HG02798 (cell line): ENCODE measurements at regions not wholly inside any gene's neighbourhood (a gene's known extent, or its start where the extent isn't known, plus 50 kb on each side); places are given as distances from the start of the nearest gene placed in this dataset.

Source experiments
- ATAC-seq: cut with Tn5 transposase; IDR thresholded peaks from one replicate; pipeline ENCODE4 v1.9.1; 2021; ENCODE audit warnings: mild to moderate bottlenecking; ENCODE audit not compliant: unreplicated experiment, poor library complexity

GRCh38 chr17:77720946-77721845 lies 237.3 kb upstream of the TNRC6C start:
- ATAC-seq: no peak

GRCh38 chr17:77721846-77722160 lies 236.7 kb upstream of the TNRC6C start:
- no peak for ATAC-seq

GRCh38 chr17:77722366-77722765 lies 236.1 kb upstream of the TNRC6C start:
- no peak for ATAC-seq

GRCh38 chr17:77723071-77723908 lies 235.2 kb upstream of the TNRC6C start:
- ATAC-seq: no peak

GRCh38 chr17:77723909-77724875 lies 234.3 kb upstream of the TNRC6C start:
- ATAC-seq: no peak

GRCh38 chr17:77724876-77725615 lies 233.5 kb upstream of the TNRC6C start:
- no peak for ATAC-seq

- ATAC-seq: no peak
Measured at GRCh38 chr17:77725846-77726245, 232.7 kb upstream of the TNRC6C start.

- no peak for ATAC-seq
Measured at GRCh38 chr17:77726549-77727006, 231.9 kb upstream of the TNRC6C start.

GRCh38 chr17:77727037-77727615 lies 231.4 kb upstream of the TNRC6C start:
- no peak for ATAC-seq

- no peak for ATAC-seq
Measured at GRCh38 chr17:77728474-77728795, 230.1 kb upstream of the TNRC6C start.

- ATAC-seq: no peak
Measured at GRCh38 chr17:77728871-77729270, 229.6 kb upstream of the TNRC6C start.

GRCh38 chr17:77729587-77729986 lies 228.9 kb upstream of the TNRC6C start:
- ATAC-seq: no peak

- no peak for ATAC-seq
Measured at GRCh38 chr17:77730376-77730775, 228.1 kb upstream of the TNRC6C start.

GRCh38 chr17:77733576-77734296 lies 224.8 kb upstream of the TNRC6C start:
- ATAC-seq: no peak

GRCh38 chr17:77734371-77735080 lies 224.0 kb upstream of the TNRC6C start:
- no peak for ATAC-seq

- no peak for ATAC-seq
Measured at GRCh38 chr17:77735081-77735565, 223.4 kb upstream of the TNRC6C start.

- no peak for ATAC-seq
Measured at GRCh38 chr17:77735566-77736198, 222.8 kb upstream of the TNRC6C start.

- ATAC-seq: no peak
Measured at GRCh38 chr17:77736199-77736585, 222.3 kb upstream of the TNRC6C start.
